SK-N-SH treated with all-trans-retinoic acid at 6 μM for 48 hours (cell line): ENCODE measurements at regions not wholly inside any gene's neighbourhood (a gene's known extent, or its start where the extent isn't known, plus 50 kb on each side); places are given as distances from the start of the nearest gene placed in this dataset.

Source experiments
- ARNTL ChIP-seq: fragments of 450-650 bp; formaldehyde crosslinking; IDR thresholded peaks from 2 replicates; pipeline ENCODE4 v1.5.0; 2020; ENCODE audit warnings: low read depth, mild to moderate bottlenecking, moderate library complexity, borderline replicate concordance
- BACH2 ChIP-seq: fragments of 250-450 bp; sonication (Bioruptor Pico); IDR thresholded peaks from 2 replicates; pipeline ENCODE4 v1.9.0; 2021; ENCODE audit warnings: mild to moderate bottlenecking, borderline replicate concordance
- ESRRG ChIP-seq: fragments of 250-450 bp; sonication (Bioruptor Pico); IDR thresholded peaks from 2 replicates; pipeline ENCODE4 v1.6.1; 2021; ENCODE audit warnings: mild to moderate bottlenecking
- GLIS3 ChIP-seq: fragments of 250-450 bp; sonication (Bioruptor Pico); IDR thresholded peaks from 2 replicates; pipeline ENCODE4 v1.5.0; 2020; ENCODE audit warnings: mild to moderate bottlenecking, moderate library complexity
- ISL1 ChIP-seq: fragments of 250-450 bp; sonication (Bioruptor Pico); IDR thresholded peaks from 2 replicates; pipeline ENCODE4 v2.1.2; 2022; ENCODE audit warnings: mild to moderate bottlenecking, moderate library complexity
- PATZ1 ChIP-seq: fragments of 250-450 bp; sonication (Bioruptor Pico); IDR thresholded peaks from 2 replicates; pipeline ENCODE4 v1.8.0; 2020; ENCODE audit warnings: mild to moderate bottlenecking, moderate library complexity, borderline replicate concordance
- RARB ChIP-seq: fragments of 250-450 bp; sonication (Bioruptor Pico); IDR thresholded peaks from 2 replicates; pipeline ENCODE4 v1.8.0; 2021; ENCODE audit warnings: mild to moderate bottlenecking, moderate library complexity
- ZFP3 ChIP-seq: fragments of 250-450 bp; sonication (Bioruptor Pico); IDR thresholded peaks from 2 replicates; pipeline ENCODE4 v1.5.0; 2020; ENCODE audit warnings: mild to moderate bottlenecking, moderate library complexity
- ZFP30 ChIP-seq: fragments of 450-650 bp; formaldehyde crosslinking; IDR thresholded peaks from 2 replicates; pipeline ENCODE4 v1.5.0; 2022; ENCODE audit warnings: mild to moderate bottlenecking, moderate library complexity
- ZNF8 ChIP-seq: fragments of 450-650 bp; formaldehyde crosslinking; IDR thresholded peaks from 2 replicates; pipeline ENCODE4 v1.5.0; 2020; ENCODE audit warnings: mild to moderate bottlenecking, moderate library complexity

DNA sequence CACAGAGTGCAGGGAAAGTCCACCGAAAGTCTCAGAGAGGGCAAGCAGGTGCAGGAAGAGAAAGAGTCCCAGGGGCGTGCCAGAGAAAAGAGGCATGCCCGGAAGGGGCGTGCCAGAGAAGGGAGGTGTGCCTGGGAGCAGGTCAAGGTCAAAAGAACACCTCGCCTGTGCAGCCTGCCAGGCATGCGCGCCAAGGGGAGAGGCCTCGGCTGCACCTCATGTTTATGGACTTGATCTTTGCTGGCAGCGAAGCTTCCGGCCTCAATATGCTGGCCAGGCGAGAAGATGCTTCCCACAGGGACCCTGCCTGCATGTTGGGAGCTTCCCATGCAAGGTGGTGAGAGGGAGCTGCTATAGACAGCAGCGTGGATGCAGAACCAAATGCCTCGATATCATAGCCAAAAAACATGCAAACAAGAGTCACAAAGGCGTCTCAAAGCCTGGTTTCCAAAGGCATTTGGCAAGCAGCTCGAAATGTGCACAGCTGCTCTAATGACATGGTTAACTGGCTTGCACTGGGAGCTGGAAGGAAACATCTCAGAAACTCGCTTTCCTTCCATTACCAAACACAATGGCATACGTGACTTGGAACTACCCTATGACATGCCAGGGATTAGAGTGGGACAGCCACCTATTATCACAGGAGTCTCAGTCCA is 192.5 kb upstream of the PPP2R2D start:
- no peak for TF ChIP-seq BACH2 (CRISPR knock-in tag)
- no peak for TF ChIP-seq ARNTL (CRISPR knock-in tag)
- TF ChIP-seq ZFP3 (CRISPR knock-in tag) = no peak
- TF ChIP-seq PATZ1 (CRISPR knock-in tag) = no peak
- no peak for TF ChIP-seq ESRRG (CRISPR knock-in tag)
- no peak for TF ChIP-seq ZFP30 (CRISPR knock-in tag)
- TF ChIP-seq GLIS3 (CRISPR knock-in tag) = no peak
- TF ChIP-seq RARB (CRISPR knock-in tag) = no peak
- TF ChIP-seq ZNF8 (CRISPR knock-in tag) = no peak
- no peak for TF ChIP-seq ISL1 (CRISPR knock-in tag)
